Body of pancreas (tissue), 4 donors: ENCODE measurements at regions not wholly inside any gene's neighbourhood (a gene's known extent, or its start where the extent isn't known, plus 50 kb on each side); places are given as distances from the start of the nearest gene placed in this dataset.

ENCODE experiments used
- POLR2A ChIP-seq, 3 donors: fragments of 450-650 bp; IDR thresholded peaks; one replicate each; pipeline ENCODE4 v1.6.1; 2016; ENCODE audit warnings: antibody characterized with exemption in 3 of 3, mild to moderate bottlenecking in 2 of 3
- TF ChIP-seq, protein P1 (sequence below), 7 experiments: fragments of 450-650 bp in 4 of 7; fragments of 200-600 bp in 3 of 7; sonication (generic) in 3 of 7; IDR thresholded peaks; one replicate each; pipeline ENCODE4 v1.5.1; 2016 to 2019; ENCODE audit warnings: antibody characterized with exemption in 7 of 7

DNA sequence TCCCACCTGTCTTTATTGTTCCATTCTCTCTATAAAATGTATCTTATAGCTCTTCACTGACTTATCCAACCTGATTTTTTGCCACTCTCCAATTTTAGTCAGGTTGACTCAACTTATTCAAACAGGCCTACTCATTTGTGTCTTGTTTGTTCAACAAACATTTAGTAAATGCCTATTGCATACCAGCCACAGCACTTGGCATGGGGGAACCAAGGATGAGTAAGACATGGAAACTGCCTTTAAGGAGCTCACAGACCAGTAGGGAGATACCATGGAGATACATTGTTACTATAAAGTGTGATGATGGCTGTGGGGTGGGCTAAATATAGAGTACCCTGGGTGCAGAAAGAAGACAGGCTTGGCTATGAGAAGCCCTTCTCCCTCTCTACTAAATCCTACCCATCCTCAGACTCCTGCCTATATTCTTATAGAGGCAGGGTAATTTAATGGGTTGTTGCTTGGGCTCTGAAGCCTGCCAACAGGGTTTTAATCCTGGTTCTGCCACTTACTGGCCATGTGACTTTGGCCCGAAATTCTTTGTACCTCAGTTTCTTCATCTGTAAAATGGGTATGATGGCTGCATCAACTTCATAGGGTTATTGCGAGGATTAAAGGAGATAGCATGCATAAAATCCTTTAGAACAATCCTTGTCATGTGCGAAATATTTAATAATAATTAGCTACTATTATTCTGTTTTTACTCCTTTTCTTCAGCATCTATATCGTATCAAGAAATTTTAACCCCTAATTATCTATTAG lies 348.5 kb upstream of the UMPS start:
- TF ChIP-seq, protein P1, sequence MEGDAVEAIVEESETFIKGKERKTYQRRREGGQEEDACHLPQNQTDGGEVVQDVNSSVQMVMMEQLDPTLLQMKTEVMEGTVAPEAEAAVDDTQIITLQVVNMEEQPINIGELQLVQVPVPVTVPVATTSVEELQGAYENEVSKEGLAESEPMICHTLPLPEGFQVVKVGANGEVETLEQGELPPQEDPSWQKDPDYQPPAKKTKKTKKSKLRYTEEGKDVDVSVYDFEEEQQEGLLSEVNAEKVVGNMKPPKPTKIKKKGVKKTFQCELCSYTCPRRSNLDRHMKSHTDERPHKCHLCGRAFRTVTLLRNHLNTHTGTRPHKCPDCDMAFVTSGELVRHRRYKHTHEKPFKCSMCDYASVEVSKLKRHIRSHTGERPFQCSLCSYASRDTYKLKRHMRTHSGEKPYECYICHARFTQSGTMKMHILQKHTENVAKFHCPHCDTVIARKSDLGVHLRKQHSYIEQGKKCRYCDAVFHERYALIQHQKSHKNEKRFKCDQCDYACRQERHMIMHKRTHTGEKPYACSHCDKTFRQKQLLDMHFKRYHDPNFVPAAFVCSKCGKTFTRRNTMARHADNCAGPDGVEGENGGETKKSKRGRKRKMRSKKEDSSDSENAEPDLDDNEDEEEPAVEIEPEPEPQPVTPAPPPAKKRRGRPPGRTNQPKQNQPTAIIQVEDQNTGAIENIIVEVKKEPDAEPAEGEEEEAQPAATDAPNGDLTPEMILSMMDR (IDR thresholded peaks at IDR 0.05) = no peak
- no peak for TF ChIP-seq POLR2A (IDR thresholded peaks at IDR 0.05)
